Astrocyte (in vitro differentiated cells and primary cell): ENCODE measurements at regions not wholly inside any gene's neighbourhood (a gene's known extent, or its start where the extent isn't known, plus 50 kb on each side); places are given as distances from the start of the nearest gene placed in this dataset.
"Not testable (repeated sequence)": the region's sequence is repeated elsewhere in the genome, so short reads cannot be mapped to it uniquely, and the experiment has no call there.

Source experiments
- DNase-seq: peaks from one replicate; pipeline ENCODE4 v3.0.0-alpha.2; 2010; ENCODE audit warnings: low read depth
- FAIRE-seq: peaks from 2 replicates; lab custom pipeline; 2011; peaks lifted over from hg19 to GRCh38; lab: Jason Lieb, UNC
- H2AFZ ChIP-seq: 2 replicates; pipeline ENCODE4 v1.6.0; 2012; ENCODE audit warnings: low read depth, low read length, inconsistent platforms
- H3K27ac ChIP-seq: 2 replicates; pipeline ENCODE4 v1.5.1; 2011; ENCODE audit warnings: low read depth, low read length, inconsistent platforms
- H3K27me3 ChIP-seq: 2 replicates; pipeline ENCODE4 v1.6.0; 2011; ENCODE audit warnings: low read length, inconsistent platforms; ENCODE audit not compliant: insufficient read depth
- H3K36me3 ChIP-seq: 2 replicates; pipeline ENCODE4 v1.5.1; 2011; ENCODE audit warnings: low read length, inconsistent platforms; ENCODE audit not compliant: insufficient read depth
- H3K4me1 ChIP-seq: 2 replicates; pipeline ENCODE4 v1.5.1; 2011; ENCODE audit warnings: low read length, inconsistent platforms; ENCODE audit not compliant: insufficient read depth
- H3K4me2 ChIP-seq: 2 replicates; pipeline ENCODE4 v1.6.0; 2012; ENCODE audit warnings: low read length, inconsistent platforms
- H3K4me3 ChIP-seq: 2 replicates; pipeline ENCODE4 v1.5.1; 2011; ENCODE audit warnings: low read depth, mild to moderate bottlenecking, low read length, inconsistent platforms; ENCODE audit not compliant: insufficient read depth
- H3K79me2 ChIP-seq: 2 replicates; pipeline ENCODE4 v1.6.0; 2012; ENCODE audit warnings: mild to moderate bottlenecking, low read length, inconsistent platforms; ENCODE audit not compliant: insufficient read depth
- H3K9ac ChIP-seq: 2 replicates; pipeline ENCODE4 v1.6.0; 2012; ENCODE audit warnings: mild to moderate bottlenecking, low read length, inconsistent platforms
- H3K9me3 ChIP-seq: 2 replicates; pipeline ENCODE4 v1.5.1; 2012; ENCODE audit warnings: low read depth, mild to moderate bottlenecking, low read length, inconsistent platforms; ENCODE audit not compliant: insufficient read depth
- H4K20me1 ChIP-seq: 2 replicates; pipeline ENCODE4 v1.6.0; 2012; ENCODE audit warnings: low read length, inconsistent platforms; ENCODE audit not compliant: insufficient read depth
- H3K27ac Mint-ChIP-seq: one replicate; pipeline ENCODE4 v1.8.0; 2021; ENCODE audit warnings: mild to moderate bottlenecking, mixed read lengths; ENCODE audit not compliant: unreplicated experiment
- H3K27me3 Mint-ChIP-seq: one replicate; pipeline ENCODE4 v1.8.0; 2021; ENCODE audit warnings: low read depth, mixed read lengths; ENCODE audit not compliant: unreplicated experiment
- H3K36me3 Mint-ChIP-seq: one replicate; pipeline ENCODE4 v1.8.0; 2021; ENCODE audit warnings: low read depth, mixed read lengths; ENCODE audit not compliant: unreplicated experiment
- H3K4me1 Mint-ChIP-seq: one replicate; pipeline ENCODE4 v1.8.0; 2021; ENCODE audit warnings: low read depth, mixed read lengths; ENCODE audit not compliant: unreplicated experiment
- H3K4me3 Mint-ChIP-seq: one replicate; pipeline ENCODE4 v1.8.0; 2021; ENCODE audit warnings: mild to moderate bottlenecking, moderate library complexity, mixed read lengths; ENCODE audit not compliant: unreplicated experiment
- H3K9me3 Mint-ChIP-seq: one replicate; pipeline ENCODE4 v1.8.0; 2021; ENCODE audit warnings: mild to moderate bottlenecking, mixed read lengths; ENCODE audit not compliant: unreplicated experiment
- EZH2 ChIP-seq: IDR thresholded peaks from 2 replicates; pipeline ENCODE4 v1.6.1; 2012; ENCODE audit warnings: mild to moderate bottlenecking, low read length, inconsistent platforms; ENCODE audit not compliant: insufficient read depth
- TF ChIP-seq, protein P1 (sequence below): IDR thresholded peaks from 2 replicates; pipeline ENCODE4 v1.5.1; 2011; ENCODE audit warnings: low read depth, mild to moderate bottlenecking, inconsistent platforms, low read length, moderate library complexity; ENCODE audit not compliant: insufficient read depth

GRCh38 chr1:232127190-232127589 is 500.6 kb downstream of the DISC1 start:
- Histone ChIP-seq H3K79me2 (no peaks in the 10 kb centered on the region), H3K27me3 (no peaks in the 10 kb centered on the region), H2AFZ (no peak overlapping the region), H3K4me1 (no peaks in the 10 kb centered on the region), H3K4me3 (no peak overlapping the region), H3K9me3 (no peaks in the 10 kb centered on the region), H3K4me2 (peak overlapping the region; percentile 27), H3K27ac (no peak overlapping the region), H4K20me1 (no peaks in the 10 kb centered on the region), H3K36me3 (no peaks in the 10 kb centered on the region), H3K9ac (no peak overlapping the region)
- FAIRE-seq (peak; percentile 80), DNase-seq (peak; percentile 83)
- peaks cover 30% of the 10 kb centered on the region for H3K4me1 Mint-ChIP-seq
- H3K36me3 Mint-ChIP-seq: no peaks in the 10 kb centered on the region
- H3K27me3 Mint-ChIP-seq: no peaks in the 10 kb centered on the region
- H3K9me3 Mint-ChIP-seq: peaks cover 1% of the 10 kb centered on the region
- no peak for TF ChIP-seq EZH2
- TF ChIP-seq, protein P1, sequence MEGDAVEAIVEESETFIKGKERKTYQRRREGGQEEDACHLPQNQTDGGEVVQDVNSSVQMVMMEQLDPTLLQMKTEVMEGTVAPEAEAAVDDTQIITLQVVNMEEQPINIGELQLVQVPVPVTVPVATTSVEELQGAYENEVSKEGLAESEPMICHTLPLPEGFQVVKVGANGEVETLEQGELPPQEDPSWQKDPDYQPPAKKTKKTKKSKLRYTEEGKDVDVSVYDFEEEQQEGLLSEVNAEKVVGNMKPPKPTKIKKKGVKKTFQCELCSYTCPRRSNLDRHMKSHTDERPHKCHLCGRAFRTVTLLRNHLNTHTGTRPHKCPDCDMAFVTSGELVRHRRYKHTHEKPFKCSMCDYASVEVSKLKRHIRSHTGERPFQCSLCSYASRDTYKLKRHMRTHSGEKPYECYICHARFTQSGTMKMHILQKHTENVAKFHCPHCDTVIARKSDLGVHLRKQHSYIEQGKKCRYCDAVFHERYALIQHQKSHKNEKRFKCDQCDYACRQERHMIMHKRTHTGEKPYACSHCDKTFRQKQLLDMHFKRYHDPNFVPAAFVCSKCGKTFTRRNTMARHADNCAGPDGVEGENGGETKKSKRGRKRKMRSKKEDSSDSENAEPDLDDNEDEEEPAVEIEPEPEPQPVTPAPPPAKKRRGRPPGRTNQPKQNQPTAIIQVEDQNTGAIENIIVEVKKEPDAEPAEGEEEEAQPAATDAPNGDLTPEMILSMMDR: no peak
- peak overlapping the region; percentile 21 for H3K27ac Mint-ChIP-seq
- no peak overlapping the region for H3K4me3 Mint-ChIP-seq

DNA sequence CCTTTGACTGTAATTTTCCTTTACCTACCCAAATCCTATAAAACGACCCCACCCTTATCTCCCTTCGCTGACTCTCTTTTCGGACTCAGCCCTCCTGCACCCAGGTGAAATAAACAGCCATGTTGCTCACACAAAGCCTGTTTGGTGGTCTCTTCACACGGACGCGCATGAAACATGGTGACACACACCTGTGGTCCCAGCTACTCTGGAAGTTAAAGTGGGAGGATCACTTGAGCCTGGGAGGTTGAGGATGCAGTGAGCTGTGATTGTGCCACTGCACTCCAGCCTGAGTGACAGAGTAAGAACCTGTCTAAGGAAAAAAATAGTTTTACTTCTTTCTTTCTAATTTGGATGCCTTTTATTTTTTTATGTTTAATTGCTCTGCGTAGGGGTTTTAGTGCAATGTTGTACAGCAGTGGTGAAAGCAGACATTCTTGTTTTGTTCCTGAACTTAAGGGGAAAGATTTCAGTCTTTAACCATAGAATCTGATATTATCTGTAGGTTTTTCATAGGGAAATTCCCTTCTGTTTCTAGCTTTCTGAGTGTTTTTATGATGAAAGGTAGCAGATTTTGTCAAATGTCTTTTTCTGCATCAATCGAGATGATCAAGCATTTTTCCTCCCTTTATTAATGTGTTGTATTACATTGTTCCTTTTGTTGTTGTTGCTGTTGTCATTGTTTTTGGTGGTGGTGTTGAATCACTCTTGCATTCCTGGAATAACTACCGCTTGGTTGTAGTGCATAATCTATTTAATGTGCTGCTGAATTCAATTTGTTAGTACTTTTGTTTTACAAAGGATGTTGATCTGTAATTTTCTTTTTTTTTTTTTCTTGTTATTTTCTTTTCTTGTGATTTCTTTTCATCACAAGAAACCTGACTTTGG is 497.4 kb downstream of the DISC1 start:
- no peak overlapping the region for H3K4me3 ChIP-seq
- TF ChIP-seq, protein P1: no peak
- TF ChIP-seq EZH2: no peak
- Mint-ChIP-seq H3K27ac (peak overlapping the region; percentile 50), H3K4me1 (peaks cover 26% of the 10 kb centered on the region), H3K9me3 (peaks cover 1% of the 10 kb centered on the region), H3K27me3 (peaks cover 11% of the 10 kb centered on the region), H3K36me3 (no peaks in the 10 kb centered on the region), H3K4me3 (no peak overlapping the region)
- H3K36me3 ChIP-seq: no peaks in the 10 kb centered on the region
- no peaks in the 10 kb centered on the region for H4K20me1 ChIP-seq
- peak; percentile 22 for DNase-seq
- H3K4me2 ChIP-seq: peak overlapping the region; percentile 21
- no peak overlapping the region for H3K9ac ChIP-seq
- H3K27ac ChIP-seq: no peak overlapping the region
- H2AFZ ChIP-seq: no peak overlapping the region
- H3K4me1 ChIP-seq: no peaks in the 10 kb centered on the region
- H3K79me2 ChIP-seq: no peaks in the 10 kb centered on the region
- no peaks in the 10 kb centered on the region for H3K9me3 ChIP-seq
- FAIRE-seq: peak; percentile 5
- no peaks in the 10 kb centered on the region for H3K27me3 ChIP-seq

- not testable (repeated sequence) for H3K9me3 ChIP-seq, H3K9ac ChIP-seq, H4K20me1 ChIP-seq, H3K4me3 ChIP-seq, H3K4me2 ChIP-seq, H2AFZ ChIP-seq, H3K27ac ChIP-seq, H3K36me3 ChIP-seq, H3K27me3 ChIP-seq, FAIRE-seq, H3K36me3 Mint-ChIP-seq, H3K4me3 Mint-ChIP-seq, H3K27ac Mint-ChIP-seq, H3K9me3 Mint-ChIP-seq, DNase-seq, H3K4me1 ChIP-seq, H3K4me1 Mint-ChIP-seq, H3K79me2 ChIP-seq
- peaks cover 19% of the 10 kb centered on the region for H3K27me3 Mint-ChIP-seq
Observed at GRCh38 chr1:232117903-232118302, 491.3 kb downstream of the DISC1 start.
